Fibroblast of villous mesenchyme (primary cell): ENCODE measurements at regions not wholly inside any gene's neighbourhood (a gene's known extent, or its start where the extent isn't known, plus 50 kb on each side); places are given as distances from the start of the nearest gene placed in this dataset.

Experiments
- DNase-seq: peaks from one replicate; pipeline ENCODE4 v3.0.0-alpha.2; 2010; ENCODE audit warnings: low read depth
- H3K4me3 ChIP-seq: 2 replicates; pipeline ENCODE4 v1.5.1; 2011; ENCODE audit warnings: low read depth, mild to moderate bottlenecking, low read length
- TF ChIP-seq, protein P1 (sequence below): IDR thresholded peaks from 2 replicates; pipeline ENCODE4 v1.5.1; 2012; ENCODE audit warnings: low read depth, mild to moderate bottlenecking, low read length; ENCODE audit not compliant: insufficient read depth

GRCh38 chr15:29430831-29431230 lies 161.2 kb upstream of the NSMCE3 start:
- TF ChIP-seq, protein P1, sequence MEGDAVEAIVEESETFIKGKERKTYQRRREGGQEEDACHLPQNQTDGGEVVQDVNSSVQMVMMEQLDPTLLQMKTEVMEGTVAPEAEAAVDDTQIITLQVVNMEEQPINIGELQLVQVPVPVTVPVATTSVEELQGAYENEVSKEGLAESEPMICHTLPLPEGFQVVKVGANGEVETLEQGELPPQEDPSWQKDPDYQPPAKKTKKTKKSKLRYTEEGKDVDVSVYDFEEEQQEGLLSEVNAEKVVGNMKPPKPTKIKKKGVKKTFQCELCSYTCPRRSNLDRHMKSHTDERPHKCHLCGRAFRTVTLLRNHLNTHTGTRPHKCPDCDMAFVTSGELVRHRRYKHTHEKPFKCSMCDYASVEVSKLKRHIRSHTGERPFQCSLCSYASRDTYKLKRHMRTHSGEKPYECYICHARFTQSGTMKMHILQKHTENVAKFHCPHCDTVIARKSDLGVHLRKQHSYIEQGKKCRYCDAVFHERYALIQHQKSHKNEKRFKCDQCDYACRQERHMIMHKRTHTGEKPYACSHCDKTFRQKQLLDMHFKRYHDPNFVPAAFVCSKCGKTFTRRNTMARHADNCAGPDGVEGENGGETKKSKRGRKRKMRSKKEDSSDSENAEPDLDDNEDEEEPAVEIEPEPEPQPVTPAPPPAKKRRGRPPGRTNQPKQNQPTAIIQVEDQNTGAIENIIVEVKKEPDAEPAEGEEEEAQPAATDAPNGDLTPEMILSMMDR = no peak
- H3K4me3 ChIP-seq = no peak overlapping the region
- DNase-seq = no peak

DNA sequence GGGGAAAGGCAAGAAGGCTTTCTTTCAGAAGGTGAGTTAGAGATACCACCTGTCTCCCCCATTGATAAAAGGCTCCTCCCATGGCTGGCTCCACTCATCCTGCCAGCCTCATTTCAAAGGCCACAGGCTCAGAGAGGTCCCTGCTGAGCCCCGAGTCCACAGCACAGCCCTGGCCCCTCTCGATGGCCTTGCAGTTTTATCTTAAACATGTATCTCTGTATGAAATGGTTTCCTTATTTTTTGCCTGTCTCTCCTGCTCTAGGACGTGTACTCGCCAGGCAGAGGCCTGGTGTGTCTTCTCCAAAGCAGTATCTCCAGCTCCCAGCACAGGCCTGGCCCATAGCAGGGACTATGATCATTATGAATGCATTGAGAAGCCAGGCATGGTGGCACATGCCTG lies 160.5 kb upstream of the NSMCE3 start:
- no peak for DNase-seq
- H3K4me3 ChIP-seq = no peak overlapping the region
- TF ChIP-seq, protein P1 = no peak

GRCh38 chr15:29429584-29429983 lies 160.0 kb upstream of the NSMCE3 start:
- no peak overlapping the region for H3K4me3 ChIP-seq
- TF ChIP-seq, protein P1 = no peak
- no peak for DNase-seq

GRCh38 chr15:29428925-29429573 lies 159.4 kb upstream of the NSMCE3 start:
- DNase-seq = no peak
- H3K4me3 ChIP-seq = no peak overlapping the region
- TF ChIP-seq, protein P1 = no peak

GRCh38 chr15:29425864-29426263 lies 156.2 kb upstream of the NSMCE3 start:
- TF ChIP-seq, protein P1 = no peak
- DNase-seq = no peak
- H3K4me3 ChIP-seq = no peak overlapping the region

GRCh38 chr15:29424118-29424517 lies 154.5 kb upstream of the NSMCE3 start:
- TF ChIP-seq, protein P1 = no peak
- H3K4me3 ChIP-seq = no peak overlapping the region
- no peak for DNase-seq

DNA sequence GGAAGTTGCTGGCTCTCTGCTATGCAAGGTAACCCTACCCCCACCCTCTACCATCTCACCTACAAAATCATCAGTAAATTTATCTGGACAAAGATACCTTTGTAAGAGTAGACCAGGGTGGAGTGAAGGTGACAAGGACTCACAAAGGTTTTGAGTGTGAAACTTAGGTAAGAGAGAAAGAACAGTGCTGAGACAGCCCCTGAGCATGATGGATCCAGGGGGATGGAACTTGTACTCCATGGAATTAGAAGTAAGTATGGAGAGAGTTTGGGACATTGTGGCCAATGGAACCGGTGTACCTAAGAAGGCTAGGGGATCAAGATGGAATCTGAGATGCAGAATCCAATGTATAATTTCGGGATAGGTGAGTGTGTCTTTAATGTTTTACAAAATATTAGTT lies 153.0 kb upstream of the NSMCE3 start:
- TF ChIP-seq, protein P1 = no peak
- no peak overlapping the region for H3K4me3 ChIP-seq
- DNase-seq = no peak
